NB4 (cell line): ENCODE measurements at regions not wholly inside any gene's neighbourhood (a gene's known extent, or its start where the extent isn't known, plus 50 kb on each side); places are given as distances from the start of the nearest gene placed in this dataset.
A peak's percentile ranks its signal among the peaks of the same experiment; 100 is the strongest.
"Not testable (repeated sequence)": the region's sequence is repeated elsewhere in the genome, so short reads cannot be mapped to it uniquely, and the experiment has no call there.

ENCODE experiments used
- DNase-seq: peaks from one replicate; pipeline ENCODE4 v3.0.0; 2010; ENCODE audit warnings: low read depth
- H3K4me3 ChIP-seq: one replicate; pipeline ENCODE4 v1.5.1; 2011; ENCODE audit warnings: mild to moderate bottlenecking, low read depth, low read length, moderate library complexity
- MAX ChIP-seq: IDR thresholded peaks from 2 replicates; pipeline ENCODE4 v1.6.1; 2011; ENCODE audit warnings: low read depth, low read length
- MYC ChIP-seq: IDR thresholded peaks from 2 replicates; pipeline ENCODE4 v1.6.1; 2011; ENCODE audit warnings: low read depth, low read length
- POLR2A ChIP-seq: IDR thresholded peaks from 2 replicates; pipeline ENCODE4 v1.6.1; 2011; ENCODE audit warnings: mild to moderate bottlenecking; ENCODE audit not compliant: insufficient read length; ENCODE audit errors: extremely low read depth
- TF ChIP-seq, protein P1 (sequence below): IDR thresholded peaks from one replicate; pipeline ENCODE4 v1.5.1; 2012; ENCODE audit warnings: low read depth, low read length

- no peak for DNase-seq
- TF ChIP-seq MYC (no peak), POLR2A (no peak), MAX (no peak)
- TF ChIP-seq, protein P1, sequence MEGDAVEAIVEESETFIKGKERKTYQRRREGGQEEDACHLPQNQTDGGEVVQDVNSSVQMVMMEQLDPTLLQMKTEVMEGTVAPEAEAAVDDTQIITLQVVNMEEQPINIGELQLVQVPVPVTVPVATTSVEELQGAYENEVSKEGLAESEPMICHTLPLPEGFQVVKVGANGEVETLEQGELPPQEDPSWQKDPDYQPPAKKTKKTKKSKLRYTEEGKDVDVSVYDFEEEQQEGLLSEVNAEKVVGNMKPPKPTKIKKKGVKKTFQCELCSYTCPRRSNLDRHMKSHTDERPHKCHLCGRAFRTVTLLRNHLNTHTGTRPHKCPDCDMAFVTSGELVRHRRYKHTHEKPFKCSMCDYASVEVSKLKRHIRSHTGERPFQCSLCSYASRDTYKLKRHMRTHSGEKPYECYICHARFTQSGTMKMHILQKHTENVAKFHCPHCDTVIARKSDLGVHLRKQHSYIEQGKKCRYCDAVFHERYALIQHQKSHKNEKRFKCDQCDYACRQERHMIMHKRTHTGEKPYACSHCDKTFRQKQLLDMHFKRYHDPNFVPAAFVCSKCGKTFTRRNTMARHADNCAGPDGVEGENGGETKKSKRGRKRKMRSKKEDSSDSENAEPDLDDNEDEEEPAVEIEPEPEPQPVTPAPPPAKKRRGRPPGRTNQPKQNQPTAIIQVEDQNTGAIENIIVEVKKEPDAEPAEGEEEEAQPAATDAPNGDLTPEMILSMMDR = no peak
- no peak overlapping the region for H3K4me3 ChIP-seq
Measured at GRCh38 chr1:232574889-232575762, 54.8 kb downstream of the SIPA1L2 start.

GRCh38 chr1:232574077-232574476 is 55.9 kb downstream of the SIPA1L2 start:
- DNase-seq = no peak
- TF ChIP-seq POLR2A = no peak
- TF ChIP-seq, protein P1 = no peak
- no peak for TF ChIP-seq MYC
- TF ChIP-seq MAX = no peak
- no peak overlapping the region for H3K4me3 ChIP-seq

- H3K4me3 ChIP-seq = no peak overlapping the region
- TF ChIP-seq POLR2A = no peak
- TF ChIP-seq, protein P1 = no peak
- TF ChIP-seq MAX = no peak
- TF ChIP-seq MYC = no peak
- DNase-seq = peak; percentile 53
Measured at GRCh38 chr1:232571523-232571922, 58.4 kb downstream of the SIPA1L2 start.

DNA sequence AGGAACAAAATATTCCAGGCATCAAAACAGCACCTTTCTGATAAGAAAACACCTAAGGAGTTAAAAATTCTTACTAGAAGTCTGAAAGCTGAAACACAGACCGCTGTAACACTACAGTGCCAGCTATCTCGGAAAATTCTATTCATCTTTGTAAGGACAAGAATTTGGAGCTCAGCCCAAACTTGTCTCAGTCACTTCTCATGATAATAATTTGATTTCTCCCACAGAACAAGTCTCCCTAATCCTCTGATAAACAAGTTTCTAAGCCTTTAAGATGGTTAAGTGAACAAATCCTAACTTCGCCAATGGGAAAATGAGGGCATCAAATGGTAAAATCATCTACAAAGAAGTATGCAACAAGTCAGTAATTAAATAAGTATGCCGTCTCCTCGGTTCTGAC is 59.9 kb downstream of the SIPA1L2 start:
- DNase-seq = no peak
- H3K4me3 ChIP-seq = no peak overlapping the region
- TF ChIP-seq, protein P1 = no peak

- DNase-seq, H3K4me3 ChIP-seq: not testable (repeated sequence)
Measured at GRCh38 chr1:232569554-232569921, 60.4 kb downstream of the SIPA1L2 start.

DNA sequence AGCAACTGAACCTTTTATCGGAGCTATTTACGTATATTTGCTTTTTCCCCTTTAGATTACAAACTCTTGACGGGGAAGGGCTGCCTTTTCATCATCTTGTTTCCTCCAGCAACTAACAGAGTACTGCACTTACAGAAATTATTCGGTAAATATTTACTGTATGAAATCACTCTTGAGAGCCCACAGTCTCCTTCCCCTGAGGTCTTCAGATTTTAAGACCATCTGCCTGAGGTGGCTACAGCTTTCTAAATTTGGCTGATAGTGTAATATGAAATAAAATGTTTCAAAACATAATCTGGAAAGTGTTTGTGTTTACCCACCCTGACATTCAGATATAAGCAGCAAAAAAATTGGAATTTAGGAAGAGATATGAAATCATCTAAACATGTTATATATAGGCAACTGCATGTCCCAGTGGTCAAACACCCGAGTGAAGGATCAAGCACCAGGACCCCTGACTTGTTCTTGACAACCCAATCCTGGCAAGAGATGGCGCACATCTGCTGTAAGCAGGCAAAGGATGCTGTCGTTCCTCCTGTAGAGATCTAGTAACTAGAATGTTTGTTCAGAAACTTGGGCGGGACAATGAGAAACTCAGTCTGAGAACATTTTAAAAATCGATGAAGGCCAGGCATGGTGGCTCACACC is 60.9 kb downstream of the SIPA1L2 start:
- H3K4me3 ChIP-seq = no peak overlapping the region
- no peak for DNase-seq
- TF ChIP-seq, protein P1 = no peak
- no peak for TF ChIP-seq POLR2A
- no peak for TF ChIP-seq MAX
